ENCODE measurements at regions not wholly inside any gene's neighbourhood (a gene's known extent, or its start where the extent isn't known, plus 50 kb on each side); places are given as distances from the start of the nearest gene placed in this dataset.

DNA sequence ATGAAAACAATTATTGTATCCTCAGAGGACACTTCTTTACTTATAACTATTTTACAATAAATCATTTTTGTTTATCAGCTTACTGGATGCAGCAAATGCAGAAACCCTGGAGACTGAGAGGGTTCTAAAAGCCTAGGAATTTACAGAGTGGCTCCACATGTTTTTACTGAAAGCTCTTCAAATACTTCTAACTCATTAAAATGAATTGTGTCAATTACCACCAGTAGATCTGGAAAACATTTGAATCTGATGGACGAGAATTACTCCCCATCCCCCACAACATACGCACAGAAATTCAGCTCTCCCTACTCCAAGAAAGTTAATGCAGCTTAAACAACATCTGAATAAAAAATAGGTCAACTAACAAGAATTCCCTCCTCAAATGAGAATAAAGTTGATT is 319.8 kb upstream of the FIGN start:
- no peaks in the 10 kb centered on the region for H3K36me3 ChIP-seq
- TF ChIP-seq, protein P1, sequence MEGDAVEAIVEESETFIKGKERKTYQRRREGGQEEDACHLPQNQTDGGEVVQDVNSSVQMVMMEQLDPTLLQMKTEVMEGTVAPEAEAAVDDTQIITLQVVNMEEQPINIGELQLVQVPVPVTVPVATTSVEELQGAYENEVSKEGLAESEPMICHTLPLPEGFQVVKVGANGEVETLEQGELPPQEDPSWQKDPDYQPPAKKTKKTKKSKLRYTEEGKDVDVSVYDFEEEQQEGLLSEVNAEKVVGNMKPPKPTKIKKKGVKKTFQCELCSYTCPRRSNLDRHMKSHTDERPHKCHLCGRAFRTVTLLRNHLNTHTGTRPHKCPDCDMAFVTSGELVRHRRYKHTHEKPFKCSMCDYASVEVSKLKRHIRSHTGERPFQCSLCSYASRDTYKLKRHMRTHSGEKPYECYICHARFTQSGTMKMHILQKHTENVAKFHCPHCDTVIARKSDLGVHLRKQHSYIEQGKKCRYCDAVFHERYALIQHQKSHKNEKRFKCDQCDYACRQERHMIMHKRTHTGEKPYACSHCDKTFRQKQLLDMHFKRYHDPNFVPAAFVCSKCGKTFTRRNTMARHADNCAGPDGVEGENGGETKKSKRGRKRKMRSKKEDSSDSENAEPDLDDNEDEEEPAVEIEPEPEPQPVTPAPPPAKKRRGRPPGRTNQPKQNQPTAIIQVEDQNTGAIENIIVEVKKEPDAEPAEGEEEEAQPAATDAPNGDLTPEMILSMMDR (IDR thresholded peaks at IDR 0.05), result no peak
- no peak for DNase-seq (ENCODE audit: low spot score)
- no peaks in the 10 kb centered on the region for H3K9me3 ChIP-seq
- no peak overlapping the region for H3K27ac ChIP-seq
- no peaks in the 10 kb centered on the region for H3K27me3 ChIP-seq
- peaks cover 0 to 10% of the 10 kb centered on the region in 2 donors for H3K4me1 ChIP-seq
- H3K4me3 ChIP-seq, result no peak overlapping the region

DNA sequence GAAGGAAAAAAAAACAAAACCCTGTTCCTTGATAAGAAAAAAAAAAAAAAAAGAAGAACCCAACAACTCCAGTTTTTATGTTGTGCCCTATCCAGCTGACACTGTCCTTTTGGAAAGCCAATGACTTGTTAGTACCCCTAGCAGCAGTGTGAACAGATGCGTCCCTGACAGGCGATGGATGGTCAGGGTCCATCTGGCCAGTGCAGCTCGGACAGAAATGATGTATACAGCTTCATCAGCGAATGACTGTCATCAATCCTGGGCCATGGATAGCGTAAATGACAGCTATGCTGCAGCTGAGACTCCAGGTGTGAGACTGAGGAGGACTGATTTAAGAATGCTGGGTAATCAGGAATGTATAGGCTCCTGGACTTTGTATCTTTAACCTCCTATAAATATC is 318.8 kb upstream of the FIGN start:
- H3K4me1 ChIP-seq, result peaks cover 0 to 17% of the 10 kb centered on the region in 2 donors
- H3K27ac ChIP-seq, result no peak overlapping the region

DNA sequence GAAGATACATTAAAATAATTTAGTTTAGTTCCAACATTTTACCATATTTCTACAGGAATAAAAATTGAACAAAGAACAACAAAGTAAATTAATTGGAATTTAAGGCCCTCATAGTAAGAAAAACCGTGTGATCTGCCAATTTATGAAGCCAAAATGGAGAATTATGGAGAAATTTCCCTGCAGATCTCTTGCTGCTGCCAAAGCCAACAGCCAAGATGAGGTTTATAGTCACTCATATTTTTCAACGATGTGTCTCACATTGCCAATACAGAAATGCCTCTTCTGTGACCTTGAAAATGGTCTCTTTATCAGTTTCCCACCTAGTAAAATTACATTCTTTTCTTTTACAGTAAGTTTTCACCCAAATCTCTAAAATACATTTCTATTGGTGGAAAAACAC is 317.2 kb upstream of the FIGN start:
- no peak overlapping the region for H3K27ac ChIP-seq
- TF ChIP-seq, protein P1 (IDR thresholded peaks at IDR 0.05), result no peak
- no peak for DNase-seq (ENCODE audit: low spot score)
- H3K9me3 ChIP-seq, result no peaks in the 10 kb centered on the region
- H3K36me3 ChIP-seq, result no peaks in the 10 kb centered on the region
- H3K4me1 ChIP-seq, result peaks cover 0 to 17% of the 10 kb centered on the region in 2 donors
- no peaks in the 10 kb centered on the region for H3K27me3 ChIP-seq
- H3K4me3 ChIP-seq, result no peak overlapping the region

More for the DNA sequence above, 318.8 kb upstream of the FIGN start:
- no peak overlapping the region for H3K4me3 ChIP-seq
- DNase-seq (ENCODE audit: low spot score), result no peak
- H3K27me3 ChIP-seq, result no peaks in the 10 kb centered on the region
- TF ChIP-seq, protein P1 (IDR thresholded peaks at IDR 0.05), result no peak
- H3K9me3 ChIP-seq, result no peaks in the 10 kb centered on the region
- no peaks in the 10 kb centered on the region for H3K36me3 ChIP-seq

DNA sequence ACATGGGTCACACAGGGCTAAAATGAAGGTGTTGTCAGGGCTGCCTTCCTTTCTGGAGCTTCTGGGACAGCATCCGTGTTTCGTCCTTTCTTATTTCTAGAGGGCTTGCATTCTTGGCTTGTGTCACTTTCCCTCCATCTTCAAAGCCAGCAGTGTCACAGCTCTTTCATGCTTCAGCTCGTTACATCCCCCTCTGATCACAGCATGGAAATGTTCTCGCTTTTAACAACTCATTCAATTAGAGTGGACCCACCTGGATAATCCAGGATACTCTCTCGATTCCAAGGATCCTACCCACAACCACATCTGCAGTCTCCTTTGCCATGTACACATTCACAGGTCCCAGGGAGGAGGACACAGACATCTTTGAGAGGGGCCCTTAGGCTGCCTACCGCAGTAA is 316.2 kb upstream of the FIGN start:
- Histone ChIP-seq H3K27me3 (no peaks in the 10 kb centered on the region), H3K36me3 (no peaks in the 10 kb centered on the region), H3K27ac (no peak overlapping the region), H3K4me3 (no peak overlapping the region), H3K4me1 (peaks cover 0 to 17% of the 10 kb centered on the region in 2 donors), H3K9me3 (no peaks in the 10 kb centered on the region)
- TF ChIP-seq, protein P1 (IDR thresholded peaks at IDR 0.05), result no peak
- DNase-seq (ENCODE audit: low spot score), result no peak

DNA sequence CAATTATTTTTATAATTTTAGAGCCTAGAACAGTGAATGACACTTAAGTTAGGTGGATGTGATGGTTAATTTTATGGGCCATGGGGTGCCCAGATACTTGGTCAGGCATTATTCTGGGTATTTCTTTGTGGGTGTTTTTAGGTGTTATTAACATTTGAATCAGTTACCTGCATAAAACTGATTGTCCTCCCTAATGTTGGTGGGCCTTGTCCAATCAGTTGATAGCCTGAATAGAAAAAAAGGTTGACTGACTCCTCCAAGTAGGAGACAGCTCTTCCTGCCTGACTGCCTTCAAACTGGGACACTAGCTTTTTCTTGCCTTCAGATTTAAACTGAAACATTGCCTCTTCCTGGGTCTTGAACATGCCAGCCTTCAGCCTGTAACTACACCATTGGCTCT is 312.9 kb upstream of the FIGN start:
- DNase-seq (ENCODE audit: low spot score), result no peak
- no peaks in the 10 kb centered on the region for H3K36me3 ChIP-seq
- H3K4me1 ChIP-seq, result peaks cover 0 to 17% of the 10 kb centered on the region in 2 donors
- no peak overlapping the region for H3K4me3 ChIP-seq
- H3K27ac ChIP-seq, result no peak overlapping the region
- H3K27me3 ChIP-seq, result no peaks in the 10 kb centered on the region
- no peaks in the 10 kb centered on the region for H3K9me3 ChIP-seq
- TF ChIP-seq, protein P1 (IDR thresholded peaks at IDR 0.05), result no peak

DNA sequence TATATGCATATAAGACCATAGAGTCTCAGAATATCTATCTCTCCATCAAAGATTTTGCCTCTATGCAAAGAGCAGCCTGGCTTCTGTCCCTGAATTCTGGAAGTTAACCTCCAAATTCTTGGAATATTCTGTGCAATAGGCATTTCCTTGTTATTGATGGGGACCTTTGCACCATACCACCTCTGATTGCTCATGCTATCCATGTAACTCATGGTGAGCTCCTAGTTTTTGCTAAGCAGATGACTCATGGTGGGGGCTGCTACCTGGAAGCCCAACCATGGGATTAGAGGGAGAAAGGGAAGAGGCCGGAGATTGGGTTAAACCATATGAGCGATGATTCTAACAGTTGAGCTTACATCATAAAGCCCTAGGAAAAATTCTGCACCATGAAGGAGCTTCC is 310.2 kb upstream of the FIGN start:
- Histone ChIP-seq H3K27ac (no peak overlapping the region), H3K9me3 (peaks cover 0 to 4% of the 10 kb centered on the region in 2 donors), H3K36me3 (no peaks in the 10 kb centered on the region), H3K4me3 (no peak overlapping the region), H3K27me3 (no peaks in the 10 kb centered on the region), H3K4me1 (peaks cover 0 to 14% of the 10 kb centered on the region in 2 donors)
- DNase-seq (ENCODE audit: low spot score), result no peak
- TF ChIP-seq, protein P1 (IDR thresholded peaks at IDR 0.05), result no peak
